ENCODE measurements at regions not wholly inside any gene's neighbourhood (a gene's known extent, or its start where the extent isn't known, plus 50 kb on each side); places are given as distances from the start of the nearest gene placed in this dataset.
"Not testable (repeated sequence)": the region's sequence is repeated elsewhere in the genome, so short reads cannot be mapped to it uniquely, and the experiment has no call there.

- no peak for DNase-seq (ENCODE audit: low read depth, low spot score)
- Mint-ChIP-seq H3K9me3 (no peaks in the 10 kb centered on the region), H3K4me3 (no peak overlapping the region), H3K27ac (ENCODE audit: unreplicated experiment) (no peak overlapping the region), H3K4me1 (no peaks in the 10 kb centered on the region), H3K36me3 (ENCODE audit: low read depth) (no peaks in the 10 kb centered on the region), H3K27me3 (ENCODE audit: low read depth) (peaks cover 2% of the 10 kb centered on the region)
- no peak for TF ChIP-seq CTCF (conservative IDR thresholded peaks at IDR 0.05)
These were observed 317.6 kb upstream of the KAZN start for GRCh38 chr1:14280909-14281308.

DNA sequence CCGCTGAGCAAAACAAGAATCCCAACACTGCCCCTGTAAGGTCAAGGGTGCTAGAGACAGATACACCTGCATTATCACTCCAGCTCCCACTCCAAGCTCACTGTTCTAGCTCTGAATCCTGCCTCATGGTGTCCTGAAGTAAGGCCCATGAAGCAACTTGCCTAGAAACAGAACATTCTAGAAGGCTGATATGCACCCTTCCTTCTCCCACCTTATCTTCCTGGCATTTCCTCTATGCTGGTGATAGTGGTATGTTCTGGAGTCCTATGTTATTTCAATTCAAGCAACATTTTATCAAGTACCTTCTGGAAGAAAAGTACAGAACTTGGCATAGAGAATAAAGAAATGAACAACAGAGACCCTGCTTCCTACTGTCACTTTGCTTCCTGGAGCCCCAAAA lies 317.1 kb upstream of the KAZN start:
- Mint-ChIP-seq H3K36me3 (ENCODE audit: low read depth) (no peaks in the 10 kb centered on the region), H3K27me3 (ENCODE audit: low read depth) (peaks cover 2% of the 10 kb centered on the region), H3K4me1 (no peaks in the 10 kb centered on the region), H3K27ac (ENCODE audit: unreplicated experiment) (no peak overlapping the region), H3K4me3 (no peak overlapping the region), H3K9me3 (no peaks in the 10 kb centered on the region)
- DNase-seq (ENCODE audit: low read depth, low spot score) = no peak
- TF ChIP-seq CTCF (conservative IDR thresholded peaks at IDR 0.05) = no peak

DNA sequence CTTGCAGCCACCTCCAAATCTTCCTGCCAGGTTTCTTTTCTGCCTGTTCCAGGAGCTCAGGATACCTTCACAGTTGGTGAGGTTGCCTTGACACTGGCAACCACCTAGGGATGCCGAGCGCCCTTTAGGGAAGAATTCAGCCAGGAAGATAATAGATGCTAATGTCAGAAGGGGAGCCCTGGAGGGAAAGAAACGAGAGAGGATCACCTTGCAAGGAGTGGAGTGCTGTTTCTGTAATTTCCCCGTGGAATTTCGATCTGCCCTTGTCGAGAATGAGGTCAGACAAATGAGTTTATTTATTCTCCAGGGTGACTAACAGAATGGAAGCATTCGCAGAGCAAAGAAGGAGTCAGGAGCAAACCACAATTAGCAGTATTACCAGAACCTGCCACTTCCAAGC lies 315.8 kb upstream of the KAZN start:
- no peak overlapping the region for H3K4me3 Mint-ChIP-seq
- TF ChIP-seq CTCF (conservative IDR thresholded peaks at IDR 0.05) = no peak
- H3K27ac Mint-ChIP-seq (ENCODE audit: unreplicated experiment) = no peak overlapping the region
- DNase-seq (ENCODE audit: low read depth, low spot score) = no peak
- no peaks in the 10 kb centered on the region for H3K4me1 Mint-ChIP-seq
- no peaks in the 10 kb centered on the region for H3K36me3 Mint-ChIP-seq (ENCODE audit: low read depth)
- no peaks in the 10 kb centered on the region for H3K9me3 Mint-ChIP-seq
- peaks cover 8% of the 10 kb centered on the region for H3K27me3 Mint-ChIP-seq (ENCODE audit: low read depth)

GRCh38 chr1:14285238-14285637 lies 313.2 kb upstream of the KAZN start:
- no peak for TF ChIP-seq CTCF (conservative IDR thresholded peaks at IDR 0.05)
- Mint-ChIP-seq H3K4me3 (no peak overlapping the region), H3K9me3 (peaks cover 2% of the 10 kb centered on the region), H3K4me1 (no peaks in the 10 kb centered on the region), H3K27ac (ENCODE audit: unreplicated experiment) (no peak overlapping the region), H3K27me3 (ENCODE audit: low read depth) (peaks cover 18% of the 10 kb centered on the region), H3K36me3 (ENCODE audit: low read depth) (no peaks in the 10 kb centered on the region)
- DNase-seq (ENCODE audit: low read depth, low spot score) = no peak

- not testable (repeated sequence) for DNase-seq (ENCODE audit: low read depth, low spot score); H3K27ac Mint-ChIP-seq (ENCODE audit: unreplicated experiment); H3K4me3 Mint-ChIP-seq; H3K4me1 Mint-ChIP-seq; H3K36me3 Mint-ChIP-seq (ENCODE audit: low read depth); H3K9me3 Mint-ChIP-seq
- H3K27me3 Mint-ChIP-seq (ENCODE audit: low read depth) = peaks cover 18% of the 10 kb centered on the region
These were observed 307.3 kb upstream of the KAZN start for GRCh38 chr1:14291182-14291581.

DNA sequence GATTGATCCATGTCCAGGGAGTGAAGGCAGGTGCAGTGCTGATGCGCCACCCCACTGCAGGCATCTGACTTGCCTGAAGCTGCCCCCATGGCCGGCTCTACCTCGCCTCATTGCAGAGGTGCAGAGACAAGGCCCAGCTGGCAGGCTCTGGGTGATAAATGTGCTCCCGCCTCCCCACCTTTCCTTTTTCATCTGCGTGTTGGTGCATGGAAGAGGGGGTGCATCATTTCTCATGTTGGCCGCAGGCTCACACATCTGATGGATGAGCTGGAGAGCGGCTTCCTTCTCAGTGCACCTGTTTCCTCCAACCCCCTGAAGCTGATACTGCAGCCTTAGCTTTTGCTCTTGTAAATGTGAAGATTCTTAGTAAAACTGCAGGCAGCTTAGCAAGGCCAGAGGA lies 306.0 kb upstream of the KAZN start:
- H3K36me3 Mint-ChIP-seq (ENCODE audit: low read depth) = no peaks in the 10 kb centered on the region
- peaks cover 14% of the 10 kb centered on the region for H3K27me3 Mint-ChIP-seq (ENCODE audit: low read depth)
- no peak overlapping the region for H3K4me3 Mint-ChIP-seq
- no peaks in the 10 kb centered on the region for H3K4me1 Mint-ChIP-seq
- H3K9me3 Mint-ChIP-seq = peaks cover 4% of the 10 kb centered on the region
- no peak for DNase-seq (ENCODE audit: low read depth, low spot score)
- H3K27ac Mint-ChIP-seq (ENCODE audit: unreplicated experiment) = no peak overlapping the region
- TF ChIP-seq CTCF (conservative IDR thresholded peaks at IDR 0.05) = no peak
